HepG2 (cell line): ENCODE measurements at regions not wholly inside any gene's neighbourhood (a gene's known extent, or its start where the extent isn't known, plus 50 kb on each side); places are given as distances from the start of the nearest gene placed in this dataset.
"Not testable (repeated sequence)": the region's sequence is repeated elsewhere in the genome, so short reads cannot be mapped to it uniquely, and the experiment has no call there.

Experiments
- ATAC-seq: fragments of 200-7000 bp; cut with Tn5 transposase; 3 replicates; pipeline ENCODE4 v1.9.1; 2020; ENCODE audit warnings: mild to moderate bottlenecking, moderate library complexity
- BruUV-seq: library from RNA; stranded (reverse); fragments of 400-500 nt; replicated peaks from 2 replicates; lab custom pipeline; 2021; lab: Mats Ljungman, UMichigan
- CTCF ChIA-PET: fragments of 300-600 bp; formaldehyde crosslinking; extraction: SDS; loops from one replicate; lab custom pipeline; 2021; ENCODE audit warnings: low total read pairs, inconsistent platforms, low intra/inter-chr PET ratio; lab: Yijun Ruan, JAX
- POLR2A ChIA-PET: fragments of 350-600 bp; sonication (Branson Sonifier 250); formaldehyde crosslinking; loops from one replicate; lab custom pipeline; 2020; ENCODE audit warnings: antibody characterized with exemption, inconsistent platforms; lab: Yijun Ruan, JAX
- DNase-seq: peaks from one replicate; pipeline ENCODE4 v3.0.0-alpha.2; 2015; ENCODE audit warnings: low spot score
- FAIRE-seq: peaks from 3 replicates; lab custom pipeline; 2011; peaks lifted over from hg19 to GRCh38; lab: Jason Lieb, UNC
- H2AFZ ChIP-seq: one replicate; pipeline ENCODE4 v1.6.1; 2011; ENCODE audit warnings: low read length, inconsistent platforms
- H3K27ac ChIP-seq: fragments of 300-600 bp; 3 replicates; pipeline ENCODE4 v1.8.0; 2011; ENCODE audit warnings: mixed run types, mild to moderate bottlenecking, mixed read lengths, low read length, inconsistent platforms; ENCODE audit not compliant: insufficient read depth; ENCODE audit errors: extremely low read length
- H3K27me3 ChIP-seq, 2 experiments: fragments of 200-600 bp in 1 of 2; 2 replicates in 1 of 2; 3 replicates in 1 of 2; pipeline versions ENCODE4 v1.6.0 to v1.8.0; 2011; ENCODE audit warnings: low read length in 2 of 2, mild to moderate bottlenecking in 2 of 2, moderate library complexity in 2 of 2, inconsistent platforms in 1 of 2; ENCODE audit not compliant: insufficient read depth in 2 of 2, control insufficient read depth in 1 of 2
- H3K36me3 ChIP-seq, 2 experiments: fragments of 200-600 bp in 1 of 2; replicated peaks in 1 of 2; 2 replicates in 1 of 2; 3 replicates in 1 of 2; pipeline versions ENCODE4 v1.5.1 to v1.8.0; 2011; ENCODE audit warnings: low read length in 2 of 2, inconsistent platforms in 1 of 2; ENCODE audit not compliant: insufficient read depth in 2 of 2, control insufficient read depth in 1 of 2
- H3K4me1 ChIP-seq: 2 replicates; pipeline ENCODE4 v1.5.1; 2012; ENCODE audit warnings: low read length, inconsistent platforms; ENCODE audit not compliant: insufficient read depth
- H3K4me2 ChIP-seq: 2 replicates; pipeline ENCODE4 v1.6.0; 2011; ENCODE audit warnings: low read depth, low read length, inconsistent platforms
- H3K4me3 ChIP-seq, 3 experiments: fragments of 200-600 bp in 1 of 3; sonication (generic), shearing (Covaris generic) in 1 of 3; replicated peaks in 1 of 3; 2 replicates each; pipeline ENCODE4 v1.5.1; 2011 to 2016; ENCODE audit warnings: low read length in 3 of 3, inconsistent platforms in 2 of 3, low read depth in 2 of 3, mild to moderate bottlenecking in 2 of 3, control low read depth in 1 of 3, mixed read lengths in 1 of 3; ENCODE audit not compliant: insufficient read depth in 1 of 3
- H3K79me2 ChIP-seq: one replicate; pipeline ENCODE4 v1.6.1; 2011; ENCODE audit warnings: low read length, inconsistent platforms; ENCODE audit not compliant: insufficient read depth
- H3K9ac ChIP-seq: 2 replicates; pipeline ENCODE4 v1.6.0; 2011; ENCODE audit warnings: mild to moderate bottlenecking, low read depth, low read length, inconsistent platforms; ENCODE audit not compliant: insufficient read depth
- H3K9me3 ChIP-seq: 2 replicates; pipeline ENCODE4 v1.5.1; 2012; ENCODE audit warnings: mild to moderate bottlenecking, low read length
- H4K20me1 ChIP-seq: 2 replicates; pipeline ENCODE4 v1.6.0; 2011; ENCODE audit warnings: inconsistent platforms, mild to moderate bottlenecking, low read length, moderate library complexity; ENCODE audit not compliant: insufficient read depth
- FOXP1 ChIP-seq, 2 experiments: fragments of 450-650 bp in 1 of 2; IDR thresholded peaks; 2 replicates each; pipeline ENCODE4 v1.6.1; 2017 to 2018; ENCODE audit warnings: antibody characterized with exemption in 1 of 2
- MZF1 ChIP-seq: sonication (generic); formaldehyde crosslinking; IDR thresholded peaks from 2 replicates; pipeline ENCODE4 v1.8.1; 2023; ENCODE audit warnings: mild to moderate bottlenecking, missing genetic modification reagents, borderline replicate concordance
- STAG1 ChIP-seq: sonication (generic); formaldehyde crosslinking; IDR thresholded peaks from 2 replicates; pipeline ENCODE4 v1.4.0; 2020; ENCODE audit warnings: missing genetic modification reagents
- ZNF543 ChIP-seq: sonication (generic); formaldehyde crosslinking; IDR thresholded peaks from 2 replicates; pipeline ENCODE4 v1.4.0; 2020; ENCODE audit warnings: mild to moderate bottlenecking, missing genetic modification reagents
- in situ Hi-C: cut with HindIII; loops from 2 replicates; pipeline ENCODE4 v1.10.0; 2017; ENCODE audit warnings: low pct_unique_long_range_greater_than_20kb; ENCODE audit not compliant: extremely low pct_ligation_motif_present
- intact Hi-C: fragments of 100-400 bp; cut with micrococcal nuclease; formaldehyde crosslinking; loops from one replicate; pipeline ENCODE4 v1.10.0; 2022; ENCODE audit not compliant: unreplicated experiment
- TF ChIP-seq, protein P1 (sequence below): sonication (generic); formaldehyde crosslinking; IDR thresholded peaks from 2 replicates; pipeline ENCODE4 v1.5.0; 2020; ENCODE audit warnings: mild to moderate bottlenecking, missing genetic modification reagents, moderate library complexity
- TF ChIP-seq, protein P2 (sequence below): sonication (generic); formaldehyde crosslinking; IDR thresholded peaks from 2 replicates; pipeline ENCODE4 v1.5.1; 2020; ENCODE audit warnings: missing genetic modification reagents, mild to moderate bottlenecking, borderline replicate concordance

DNA sequence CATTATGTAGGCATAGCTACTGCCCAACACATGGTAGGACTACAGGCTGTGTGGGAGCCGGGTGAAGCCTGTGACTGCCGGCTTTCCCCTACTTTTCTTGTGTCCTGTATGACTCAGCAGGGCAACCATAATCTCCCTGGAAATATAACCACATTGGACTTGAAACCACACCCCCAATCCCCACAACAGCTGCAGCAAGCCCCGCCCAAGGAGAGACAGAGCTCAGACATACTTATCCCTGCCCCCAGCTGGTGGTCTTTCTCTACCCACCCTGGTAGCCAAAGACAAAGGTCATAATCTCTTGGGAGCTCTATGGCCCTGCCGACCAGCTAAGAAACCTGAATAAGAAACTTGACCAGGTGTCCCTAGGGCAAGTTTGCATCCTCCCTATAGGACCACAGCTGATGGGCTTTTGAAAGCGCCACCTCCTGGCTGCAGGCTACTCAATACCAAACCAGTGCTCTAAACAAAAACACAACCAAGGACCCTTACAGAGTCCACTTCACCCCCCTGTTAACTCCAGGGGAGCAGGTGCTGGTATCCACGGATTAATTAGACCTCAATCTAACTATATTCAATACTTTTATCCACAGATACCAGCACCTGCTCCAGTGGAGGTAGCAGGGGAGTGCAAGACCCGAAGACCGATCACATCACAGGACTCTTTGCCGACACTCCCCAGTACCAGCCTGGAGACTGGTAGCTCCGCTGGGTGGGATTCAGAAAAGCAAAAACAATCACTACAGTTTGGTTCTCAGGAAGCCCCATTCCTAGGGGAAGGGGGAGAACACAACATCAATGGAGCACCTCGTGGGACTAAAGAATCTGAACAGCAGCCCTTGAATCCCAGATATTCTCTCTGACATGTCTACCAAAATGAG is 91.2 kb downstream of the IRX5 start (continued):
- TF ChIP-seq, protein P1, sequence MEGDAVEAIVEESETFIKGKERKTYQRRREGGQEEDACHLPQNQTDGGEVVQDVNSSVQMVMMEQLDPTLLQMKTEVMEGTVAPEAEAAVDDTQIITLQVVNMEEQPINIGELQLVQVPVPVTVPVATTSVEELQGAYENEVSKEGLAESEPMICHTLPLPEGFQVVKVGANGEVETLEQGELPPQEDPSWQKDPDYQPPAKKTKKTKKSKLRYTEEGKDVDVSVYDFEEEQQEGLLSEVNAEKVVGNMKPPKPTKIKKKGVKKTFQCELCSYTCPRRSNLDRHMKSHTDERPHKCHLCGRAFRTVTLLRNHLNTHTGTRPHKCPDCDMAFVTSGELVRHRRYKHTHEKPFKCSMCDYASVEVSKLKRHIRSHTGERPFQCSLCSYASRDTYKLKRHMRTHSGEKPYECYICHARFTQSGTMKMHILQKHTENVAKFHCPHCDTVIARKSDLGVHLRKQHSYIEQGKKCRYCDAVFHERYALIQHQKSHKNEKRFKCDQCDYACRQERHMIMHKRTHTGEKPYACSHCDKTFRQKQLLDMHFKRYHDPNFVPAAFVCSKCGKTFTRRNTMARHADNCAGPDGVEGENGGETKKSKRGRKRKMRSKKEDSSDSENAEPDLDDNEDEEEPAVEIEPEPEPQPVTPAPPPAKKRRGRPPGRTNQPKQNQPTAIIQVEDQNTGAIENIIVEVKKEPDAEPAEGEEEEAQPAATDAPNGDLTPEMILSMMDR (CRISPR knock-in tag), result peak; percentile 49
- TF ChIP-seq STAG1 (CRISPR knock-in tag) (peak; percentile 47), MZF1 (CRISPR knock-in tag) (no peak), ZNF543 (no peak), FOXP1 (IDR thresholded peaks at IDR 0.05) (no peak), FOXP1 (CRISPR knock-in tag; IDR thresholded peaks at IDR 0.05) (no peak)
- TF ChIP-seq, protein P2, sequence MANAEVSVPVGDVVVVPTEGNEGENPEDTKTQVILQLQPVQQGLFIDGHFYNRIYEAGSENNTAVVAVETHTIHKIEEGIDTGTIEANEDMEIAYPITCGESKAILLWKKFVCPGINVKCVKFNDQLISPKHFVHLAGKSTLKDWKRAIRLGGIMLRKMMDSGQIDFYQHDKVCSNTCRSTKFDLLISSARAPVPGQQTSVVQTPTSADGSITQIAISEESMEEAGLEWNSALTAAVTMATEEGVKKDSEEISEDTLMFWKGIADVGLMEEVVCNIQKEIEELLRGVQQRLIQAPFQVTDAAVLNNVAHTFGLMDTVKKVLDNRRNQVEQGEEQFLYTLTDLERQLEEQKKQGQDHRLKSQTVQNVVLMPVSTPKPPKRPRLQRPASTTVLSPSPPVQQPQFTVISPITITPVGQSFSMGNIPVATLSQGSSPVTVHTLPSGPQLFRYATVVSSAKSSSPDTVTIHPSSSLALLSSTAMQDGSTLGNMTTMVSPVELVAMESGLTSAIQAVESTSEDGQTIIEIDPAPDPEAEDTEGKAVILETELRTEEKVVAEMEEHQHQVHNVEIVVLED (CRISPR knock-in tag), result no peak

DNA sequence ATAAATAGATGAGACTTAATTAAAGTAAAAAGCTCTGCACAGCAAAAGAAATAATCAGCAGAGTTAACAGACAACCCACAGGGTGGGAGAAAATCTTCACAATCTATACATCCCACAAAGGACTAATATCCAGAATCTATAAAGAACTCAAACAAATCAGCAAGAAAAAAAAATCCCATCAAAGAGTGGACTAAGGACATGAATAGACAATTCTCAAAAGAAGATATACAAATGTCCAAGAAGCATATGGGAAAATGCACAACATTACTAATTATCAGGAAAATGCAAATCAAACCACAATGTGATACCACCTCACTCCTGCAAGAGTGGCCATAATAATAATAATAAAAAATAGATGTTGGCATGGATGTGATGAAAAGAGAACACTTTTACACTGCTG is 96.6 kb downstream of the IRX5 start:
- H3K4me3 ChIP-seq, H2AFZ ChIP-seq, H3K9me3 ChIP-seq, H3K4me2 ChIP-seq, H3K27me3 ChIP-seq, H3K36me3 ChIP-seq, ATAC-seq, H4K20me1 ChIP-seq, H3K79me2 ChIP-seq, FAIRE-seq, intact Hi-C loops, H3K9ac ChIP-seq, CTCF ChIA-PET, BruUV-seq, H3K27ac ChIP-seq, DNase-seq, POLR2A ChIA-PET, H3K4me1 ChIP-seq: not testable (repeated sequence)
- in situ Hi-C loops, result loop anchor here (10.0 kb wide), 1 partner anchor 1082 kb away; no protein-coding TSS in a partner anchor
